ENCODE measurements at regions not wholly inside any gene's neighbourhood (a gene's known extent, or its start where the extent isn't known, plus 50 kb on each side); places are given as distances from the start of the nearest gene placed in this dataset.
"Not testable (repeated sequence)": the region's sequence is repeated elsewhere in the genome, so short reads cannot be mapped to it uniquely, and the experiment has no call there.

- DNase-seq (ENCODE audit: low read depth in 2 of 2, low spot score in 1 of 2), result no peak
Observed at GRCh38 chr9:118692613-118693012, 676.6 kb downstream of the BRINP1 start.

- DNase-seq (ENCODE audit: low read depth in 2 of 2, low spot score in 1 of 2), result no peak
Observed at GRCh38 chr9:118693645-118694044, 675.6 kb downstream of the BRINP1 start.

- DNase-seq (ENCODE audit: low read depth in 2 of 2, low spot score in 1 of 2), result not testable (repeated sequence)
Observed at GRCh38 chr9:118695249-118695648, 674.0 kb downstream of the BRINP1 start.

- no peak for DNase-seq (ENCODE audit: low read depth in 2 of 2, low spot score in 1 of 2)
Observed at GRCh38 chr9:118701985-118702384, 667.2 kb downstream of the BRINP1 start.

GRCh38 chr9:118711843-118712242 is 657.4 kb downstream of the BRINP1 start:
- DNase-seq (ENCODE audit: low read depth in 2 of 2, low spot score in 1 of 2), result no peak

- no peak for DNase-seq (ENCODE audit: low read depth in 2 of 2, low spot score in 1 of 2)
Observed at GRCh38 chr9:118721276-118721675, 648.0 kb downstream of the BRINP1 start.

- no peak for DNase-seq (ENCODE audit: low read depth in 2 of 2, low spot score in 1 of 2)
Observed at GRCh38 chr9:118721923-118722322, 647.3 kb downstream of the BRINP1 start.

- no peak for DNase-seq (ENCODE audit: low read depth in 2 of 2, low spot score in 1 of 2)
Observed at GRCh38 chr9:118729981-118730380, 639.3 kb downstream of the BRINP1 start.

- DNase-seq (ENCODE audit: low read depth in 2 of 2, low spot score in 1 of 2), result no peak
Observed at GRCh38 chr9:118732998-118733397, 636.2 kb downstream of the BRINP1 start.

- DNase-seq (ENCODE audit: low read depth in 2 of 2, low spot score in 1 of 2), result no peak
Observed at GRCh38 chr9:118734696-118735095, 634.5 kb downstream of the BRINP1 start.

GRCh38 chr9:118736406-118736805 is 632.8 kb downstream of the BRINP1 start:
- DNase-seq (ENCODE audit: low read depth in 2 of 2, low spot score in 1 of 2), result no peak

- no peak for DNase-seq (ENCODE audit: low read depth in 2 of 2, low spot score in 1 of 2)
Observed at GRCh38 chr9:118751077-118751847, 618.0 kb downstream of the BRINP1 start.

GRCh38 chr9:118751848-118752223 is 617.4 kb downstream of the BRINP1 start:
- no peak for DNase-seq (ENCODE audit: low read depth in 2 of 2, low spot score in 1 of 2)

- DNase-seq (ENCODE audit: low read depth in 2 of 2, low spot score in 1 of 2), result no peak
Observed at GRCh38 chr9:118761016-118761790, 608.0 kb downstream of the BRINP1 start.

- no peak for DNase-seq (ENCODE audit: low read depth in 2 of 2, low spot score in 1 of 2)
Observed at GRCh38 chr9:118767571-118767970, 601.7 kb downstream of the BRINP1 start.

GRCh38 chr9:118782790-118783463 is 586.3 kb downstream of the BRINP1 start:
- DNase-seq (ENCODE audit: low read depth in 2 of 2, low spot score in 1 of 2), result no peak

- no peak for DNase-seq (ENCODE audit: low read depth in 2 of 2, low spot score in 1 of 2)
Observed at GRCh38 chr9:118784033-118784432, 585.2 kb downstream of the BRINP1 start.

- no peak for DNase-seq (ENCODE audit: low read depth in 2 of 2, low spot score in 1 of 2)
Observed at GRCh38 chr9:118785456-118785855, 583.8 kb downstream of the BRINP1 start.

GRCh38 chr9:118786877-118787276 is 582.4 kb downstream of the BRINP1 start:
- no peak for DNase-seq (ENCODE audit: low read depth in 2 of 2, low spot score in 1 of 2)

GRCh38 chr9:118809160-118809625 is 560.0 kb downstream of the BRINP1 start:
- DNase-seq (ENCODE audit: low read depth in 2 of 2, low spot score in 1 of 2), result no peak

GRCh38 chr9:118829334-118829733 is 539.9 kb downstream of the BRINP1 start:
- no peak for DNase-seq (ENCODE audit: low read depth in 2 of 2, low spot score in 1 of 2)

GRCh38 chr9:118832371-118832770 is 536.9 kb downstream of the BRINP1 start:
- no peak for DNase-seq (ENCODE audit: low read depth in 2 of 2, low spot score in 1 of 2)
